Astrocyte (in vitro differentiated cells and primary cell): ENCODE measurements at regions not wholly inside any gene's neighbourhood (a gene's known extent, or its start where the extent isn't known, plus 50 kb on each side); places are given as distances from the start of the nearest gene placed in this dataset.

Experiments used
- CTCF ChIP-seq: IDR thresholded peaks from 2 replicates; pipeline ENCODE4 v1.5.1; 2011; ENCODE audit warnings: low read depth, mild to moderate bottlenecking, inconsistent platforms, low read length, moderate library complexity; ENCODE audit not compliant: insufficient read depth
- EZH2 ChIP-seq: IDR thresholded peaks from 2 replicates; pipeline ENCODE4 v1.6.1; 2012; ENCODE audit warnings: mild to moderate bottlenecking, low read length, inconsistent platforms; ENCODE audit not compliant: insufficient read depth

GRCh38 chr6:37551867-37552266, 52.2 kb upstream of the CCDC167 start:
- TF ChIP-seq CTCF = no peak
- no peak for TF ChIP-seq EZH2
